Erythroblast (primary cell): ENCODE measurements at regions not wholly inside any gene's neighbourhood (a gene's known extent, or its start where the extent isn't known, plus 50 kb on each side); places are given as distances from the start of the nearest gene placed in this dataset.
A peak's percentile ranks its signal among the peaks of the same experiment; 100 is the strongest.
"Not testable (repeated sequence)": the region's sequence is repeated elsewhere in the genome, so short reads cannot be mapped to it uniquely, and the experiment has no call there.

Source experiments
- DNase-seq, 2 experiments: peaks; one replicate each; lab custom pipeline; 2025; lab: John Stamatoyannopoulos, UW
- GATA1 ChIP-seq: IDR thresholded peaks from 2 replicates; pipeline ENCODE4 v1.6.1; 2011; ENCODE audit warnings: low read depth, mild to moderate bottlenecking, control low read depth, low read length, moderate library complexity
- POLR2A ChIP-seq: IDR thresholded peaks from 2 replicates; pipeline ENCODE4 v1.6.1; 2011; ENCODE audit warnings: mild to moderate bottlenecking, low read length

- TF ChIP-seq POLR2A (no peak), GATA1 (no peak)
- DNase-seq, result peak; percentile 53 to 69
Observed at GRCh38 chr2:138090330-138090729, 126.1 kb downstream of the HNMT start.

- TF ChIP-seq POLR2A (no peak), GATA1 (no peak)
- no peak for DNase-seq
Observed at GRCh38 chr2:138093455-138093854, 129.2 kb downstream of the HNMT start.

- no peak for TF ChIP-seq POLR2A
- no peak for TF ChIP-seq GATA1
- no peak for DNase-seq
Observed at GRCh38 chr2:138094031-138094430, 129.8 kb downstream of the HNMT start.

GRCh38 chr2:138095336-138095735, 131.1 kb downstream of the HNMT start:
- no peak for DNase-seq
- TF ChIP-seq GATA1 (no peak), POLR2A (no peak)

GRCh38 chr2:138099288-138099687, 135.0 kb downstream of the HNMT start:
- DNase-seq, result not testable (repeated sequence)

GRCh38 chr2:138101718-138102117, 137.4 kb downstream of the HNMT start:
- DNase-seq, result no peak
- TF ChIP-seq GATA1 (no peak), POLR2A (no peak)

GRCh38 chr2:138102664-138103063, 138.4 kb downstream of the HNMT start:
- no peak for DNase-seq
- TF ChIP-seq POLR2A, result no peak
- no peak for TF ChIP-seq GATA1

GRCh38 chr2:138103156-138103555, 138.9 kb downstream of the HNMT start:
- no peak for TF ChIP-seq GATA1
- TF ChIP-seq POLR2A, result no peak
- DNase-seq, result no peak

- no peak for DNase-seq
- TF ChIP-seq GATA1, result no peak
- TF ChIP-seq POLR2A, result no peak
Observed at GRCh38 chr2:138104071-138104470, 139.8 kb downstream of the HNMT start.

GRCh38 chr2:138105358-138105757, 141.1 kb downstream of the HNMT start:
- TF ChIP-seq GATA1 (no peak), POLR2A (no peak)
- no peak for DNase-seq

- no peak for TF ChIP-seq GATA1
- no peak for DNase-seq
Observed at GRCh38 chr2:138106606-138107005, 142.3 kb downstream of the HNMT start.

- TF ChIP-seq POLR2A (no peak), GATA1 (no peak)
- DNase-seq, result no peak
Observed at GRCh38 chr2:138107288-138107687, 143.0 kb downstream of the HNMT start.

- no peak for DNase-seq
- TF ChIP-seq POLR2A (no peak), GATA1 (no peak)
Observed at GRCh38 chr2:138110453-138111083, 146.3 kb downstream of the HNMT start.

- TF ChIP-seq GATA1, result no peak
- no peak for TF ChIP-seq POLR2A
- no peak for DNase-seq
Observed at GRCh38 chr2:138112536-138112935, 148.3 kb downstream of the HNMT start.

GRCh38 chr2:138113871-138114525, 149.7 kb downstream of the HNMT start:
- peak in 1 of 2 experiments; percentile 2 for DNase-seq
- TF ChIP-seq POLR2A, result no peak
- TF ChIP-seq GATA1, result no peak

- TF ChIP-seq GATA1 (no peak), POLR2A (no peak)
- DNase-seq, result peak; percentile 85 to 86
Observed at GRCh38 chr2:138115666-138116065, 151.4 kb downstream of the HNMT start.
